A673 (cell line): ENCODE measurements at regions not wholly inside any gene's neighbourhood (a gene's known extent, or its start where the extent isn't known, plus 50 kb on each side); places are given as distances from the start of the nearest gene placed in this dataset.
"Not testable (repeated sequence)": the region's sequence is repeated elsewhere in the genome, so short reads cannot be mapped to it uniquely, and the experiment has no call there.

Experiments used
- EZH2 ChIP-seq: fragments of 200-600 bp; sonication (generic); IDR thresholded peaks from 2 replicates; pipeline ENCODE4 v1.6.1; 2017; ENCODE audit warnings: borderline replicate concordance, low read depth, mild to moderate bottlenecking, mixed read lengths, antibody characterized with exemption, low read length; ENCODE audit not compliant: poor library complexity, severe bottlenecking
- TF ChIP-seq, protein P1 (sequence below): fragments of 300-800, 200-600 bp; sonication (generic); conservative IDR thresholded peaks from 2 replicates; pipeline ENCODE4 v1.5.1; 2017; ENCODE audit warnings: low read depth, mild to moderate bottlenecking, antibody characterized with exemption, low read length, moderate library complexity, mixed read lengths

DNA sequence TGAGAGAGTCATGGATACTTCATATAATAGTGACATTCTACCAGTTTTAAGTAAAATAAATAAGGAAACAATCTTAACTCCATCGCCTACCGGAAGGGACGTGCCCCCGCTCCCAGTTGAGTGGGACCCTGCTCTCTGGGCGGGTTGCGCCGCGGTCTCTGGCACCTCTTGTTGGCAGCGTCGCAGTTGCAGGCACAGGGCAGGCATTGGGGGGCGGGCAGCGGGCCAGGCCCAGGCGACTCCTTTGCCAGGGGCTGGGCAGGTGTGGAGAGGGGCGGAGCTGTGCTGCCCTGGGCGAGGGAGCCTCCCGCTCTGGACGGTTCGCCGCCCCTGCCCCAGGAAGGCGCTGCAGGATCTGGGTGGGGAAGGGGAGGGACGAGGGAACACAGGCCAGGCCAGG, 1500.6 kb downstream of the FOXD4L5 start:
- TF ChIP-seq, protein P1, sequence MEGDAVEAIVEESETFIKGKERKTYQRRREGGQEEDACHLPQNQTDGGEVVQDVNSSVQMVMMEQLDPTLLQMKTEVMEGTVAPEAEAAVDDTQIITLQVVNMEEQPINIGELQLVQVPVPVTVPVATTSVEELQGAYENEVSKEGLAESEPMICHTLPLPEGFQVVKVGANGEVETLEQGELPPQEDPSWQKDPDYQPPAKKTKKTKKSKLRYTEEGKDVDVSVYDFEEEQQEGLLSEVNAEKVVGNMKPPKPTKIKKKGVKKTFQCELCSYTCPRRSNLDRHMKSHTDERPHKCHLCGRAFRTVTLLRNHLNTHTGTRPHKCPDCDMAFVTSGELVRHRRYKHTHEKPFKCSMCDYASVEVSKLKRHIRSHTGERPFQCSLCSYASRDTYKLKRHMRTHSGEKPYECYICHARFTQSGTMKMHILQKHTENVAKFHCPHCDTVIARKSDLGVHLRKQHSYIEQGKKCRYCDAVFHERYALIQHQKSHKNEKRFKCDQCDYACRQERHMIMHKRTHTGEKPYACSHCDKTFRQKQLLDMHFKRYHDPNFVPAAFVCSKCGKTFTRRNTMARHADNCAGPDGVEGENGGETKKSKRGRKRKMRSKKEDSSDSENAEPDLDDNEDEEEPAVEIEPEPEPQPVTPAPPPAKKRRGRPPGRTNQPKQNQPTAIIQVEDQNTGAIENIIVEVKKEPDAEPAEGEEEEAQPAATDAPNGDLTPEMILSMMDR, result not testable (repeated sequence)
- not testable (repeated sequence) for TF ChIP-seq EZH2
